T-helper 1 cell treated with Interleukin-12 subunit alpha and Interleukin-12 subunit beta and Interleukin-4 antibody, amounts not matched to agents 30 μg/mL and 1 μg/mL, for 36 hours (primary cell): ENCODE measurements at regions not wholly inside any gene's neighbourhood (a gene's known extent, or its start where the extent isn't known, plus 50 kb on each side); places are given as distances from the start of the nearest gene placed in this dataset.
"Not testable (repeated sequence)": the region's sequence is repeated elsewhere in the genome, so short reads cannot be mapped to it uniquely, and the experiment has no call there.

Experiments used
- H3K27ac Mint-ChIP-seq: one replicate; pipeline ENCODE4 v1.8.0; 2021; ENCODE audit warnings: mild to moderate bottlenecking, mixed read lengths
- H3K27me3 Mint-ChIP-seq: one replicate; pipeline ENCODE4 v1.8.0; 2021; ENCODE audit warnings: low read depth, mixed read lengths
- H3K36me3 Mint-ChIP-seq: one replicate; pipeline ENCODE4 v1.8.0; 2021; ENCODE audit warnings: low read depth, mixed read lengths
- H3K4me1 Mint-ChIP-seq: one replicate; pipeline ENCODE4 v1.8.0; 2021; ENCODE audit warnings: low read depth, mixed read lengths
- H3K4me3 Mint-ChIP-seq: one replicate; pipeline ENCODE4 v1.8.0; 2021; ENCODE audit warnings: mild to moderate bottlenecking, moderate library complexity, mixed read lengths
- H3K9me3 Mint-ChIP-seq: one replicate; pipeline ENCODE4 v1.8.0; 2021; ENCODE audit warnings: mixed read lengths

- not testable (repeated sequence) for H3K4me1 Mint-ChIP-seq
Measured at GRCh38 chr7:13136345-13136744, 448.9 kb downstream of the ARL4A start.

DNA sequence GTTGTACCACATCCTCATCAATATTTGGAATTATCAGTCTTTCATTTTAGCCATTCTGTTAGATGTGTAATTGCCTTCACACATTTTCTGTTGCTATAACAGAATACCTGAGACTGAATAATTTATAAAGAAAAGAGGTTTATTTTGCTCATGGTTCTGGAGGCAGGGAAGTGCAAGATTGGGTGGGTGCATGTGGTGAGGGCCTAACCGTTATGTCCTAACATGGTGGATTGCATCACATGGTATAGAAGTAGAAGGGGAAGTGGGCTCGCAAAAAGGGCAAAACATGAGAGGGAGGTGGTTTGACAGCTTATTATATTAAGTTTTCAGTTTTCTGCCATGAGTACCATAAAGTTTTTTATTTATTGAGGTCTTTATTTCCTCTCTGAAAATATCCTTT, 452.0 kb downstream of the ARL4A start:
- Mint-ChIP-seq H3K36me3 (no peaks in the 10 kb centered on the region), H3K4me3 (no peak overlapping the region), H3K9me3 (no peaks in the 10 kb centered on the region), H3K27me3 (no peaks in the 10 kb centered on the region), H3K27ac (no peak overlapping the region), H3K4me1 (no peaks in the 10 kb centered on the region)

More at GRCh38 chr7:13136345-13136744, 448.9 kb downstream of the ARL4A start:
- H3K9me3 Mint-ChIP-seq, H3K27ac Mint-ChIP-seq, H3K27me3 Mint-ChIP-seq, H3K4me3 Mint-ChIP-seq, H3K36me3 Mint-ChIP-seq: not testable (repeated sequence)

GRCh38 chr7:13144673-13145072, 457.2 kb downstream of the ARL4A start:
- no peaks in the 10 kb centered on the region for H3K4me1 Mint-ChIP-seq
- H3K9me3 Mint-ChIP-seq = no peaks in the 10 kb centered on the region
- no peaks in the 10 kb centered on the region for H3K36me3 Mint-ChIP-seq
- H3K27me3 Mint-ChIP-seq = no peaks in the 10 kb centered on the region
- no peak overlapping the region for H3K4me3 Mint-ChIP-seq
- no peak overlapping the region for H3K27ac Mint-ChIP-seq

DNA sequence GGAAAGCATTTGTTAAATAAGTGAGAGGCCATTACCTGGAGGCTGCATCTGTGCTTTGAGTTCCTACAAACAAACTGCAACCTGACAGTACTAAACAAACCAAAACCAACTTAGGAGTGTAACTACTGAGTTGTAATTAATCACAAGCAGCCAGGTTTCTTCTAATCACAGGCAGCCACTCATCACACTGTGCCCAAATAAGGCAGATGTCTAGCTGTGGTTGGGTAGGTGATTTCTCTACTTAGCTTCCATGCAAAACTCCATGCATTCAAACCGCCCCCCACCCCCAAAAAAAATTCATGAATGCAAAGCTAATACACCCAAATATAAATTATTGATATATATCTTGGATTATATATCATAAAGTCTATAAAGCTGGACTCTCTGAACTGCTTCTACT, 461.1 kb downstream of the ARL4A start:
- Mint-ChIP-seq H3K27me3 (no peaks in the 10 kb centered on the region), H3K4me3 (no peak overlapping the region), H3K27ac (no peak overlapping the region), H3K4me1 (no peaks in the 10 kb centered on the region), H3K36me3 (no peaks in the 10 kb centered on the region), H3K9me3 (no peaks in the 10 kb centered on the region)

- H3K9me3 Mint-ChIP-seq = no peaks in the 10 kb centered on the region
- no peaks in the 10 kb centered on the region for H3K4me1 Mint-ChIP-seq
- H3K27me3 Mint-ChIP-seq = no peaks in the 10 kb centered on the region
- H3K36me3 Mint-ChIP-seq = no peaks in the 10 kb centered on the region
- no peak overlapping the region for H3K27ac Mint-ChIP-seq
- H3K4me3 Mint-ChIP-seq = no peak overlapping the region
Measured at GRCh38 chr7:13151978-13152377, 464.5 kb downstream of the ARL4A start.

GRCh38 chr7:13152755-13153154, 465.3 kb downstream of the ARL4A start:
- Mint-ChIP-seq H3K27me3 (no peaks in the 10 kb centered on the region), H3K4me1 (no peaks in the 10 kb centered on the region), H3K4me3 (no peak overlapping the region), H3K36me3 (no peaks in the 10 kb centered on the region), H3K9me3 (no peaks in the 10 kb centered on the region), H3K27ac (no peak overlapping the region)

- H3K4me3 Mint-ChIP-seq = no peak overlapping the region
- no peak overlapping the region for H3K27ac Mint-ChIP-seq
- no peaks in the 10 kb centered on the region for H3K9me3 Mint-ChIP-seq
- H3K36me3 Mint-ChIP-seq = no peaks in the 10 kb centered on the region
- no peaks in the 10 kb centered on the region for H3K27me3 Mint-ChIP-seq
- no peaks in the 10 kb centered on the region for H3K4me1 Mint-ChIP-seq
Measured at GRCh38 chr7:13153266-13153665, 465.8 kb downstream of the ARL4A start.

GRCh38 chr7:13153742-13154141, 466.3 kb downstream of the ARL4A start:
- Mint-ChIP-seq H3K36me3 (no peaks in the 10 kb centered on the region), H3K27ac (no peak overlapping the region), H3K9me3 (no peaks in the 10 kb centered on the region), H3K27me3 (no peaks in the 10 kb centered on the region), H3K4me1 (no peaks in the 10 kb centered on the region), H3K4me3 (no peak overlapping the region)

DNA sequence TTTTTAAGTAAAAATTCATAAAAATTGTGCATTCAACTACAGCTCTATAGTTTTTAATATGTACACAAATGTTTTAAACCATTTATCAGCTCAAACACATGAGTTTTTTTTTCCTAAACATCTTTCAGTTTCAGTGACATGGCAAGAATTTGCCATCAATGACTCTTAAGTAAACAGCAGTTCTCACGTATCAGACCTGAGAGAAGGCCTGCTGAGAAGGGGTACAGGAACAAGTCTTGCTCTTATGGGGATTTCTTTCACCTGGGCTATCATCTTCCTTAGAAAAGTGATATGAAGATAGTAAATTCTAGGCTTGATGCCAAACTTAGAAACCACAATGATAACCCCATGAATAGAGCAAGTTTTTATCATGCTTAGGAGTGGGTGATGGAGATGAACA, 467.8 kb downstream of the ARL4A start:
- Mint-ChIP-seq H3K27ac (no peak overlapping the region), H3K27me3 (no peaks in the 10 kb centered on the region), H3K36me3 (no peaks in the 10 kb centered on the region), H3K4me1 (no peaks in the 10 kb centered on the region), H3K4me3 (no peak overlapping the region), H3K9me3 (no peaks in the 10 kb centered on the region)

GRCh38 chr7:13159003-13159402, 471.6 kb downstream of the ARL4A start:
- Mint-ChIP-seq H3K27ac (no peak overlapping the region), H3K4me1 (no peaks in the 10 kb centered on the region), H3K4me3 (no peak overlapping the region)

GRCh38 chr7:13159467-13160184, 472.2 kb downstream of the ARL4A start:
- no peak overlapping the region for H3K4me3 Mint-ChIP-seq
- H3K27ac Mint-ChIP-seq = no peak overlapping the region
- H3K9me3 Mint-ChIP-seq = no peaks in the 10 kb centered on the region
- H3K27me3 Mint-ChIP-seq = peaks cover 2% of the 10 kb centered on the region
- no peaks in the 10 kb centered on the region for H3K36me3 Mint-ChIP-seq
- no peaks in the 10 kb centered on the region for H3K4me1 Mint-ChIP-seq

More at GRCh38 chr7:13159003-13159402, 471.6 kb downstream of the ARL4A start:
- no peaks in the 10 kb centered on the region for H3K36me3 Mint-ChIP-seq
- H3K9me3 Mint-ChIP-seq = no peaks in the 10 kb centered on the region
- no peaks in the 10 kb centered on the region for H3K27me3 Mint-ChIP-seq

GRCh38 chr7:13161125-13161524, 473.7 kb downstream of the ARL4A start:
- Mint-ChIP-seq H3K27me3 (peaks cover 7% of the 10 kb centered on the region), H3K36me3 (no peaks in the 10 kb centered on the region), H3K27ac (no peak overlapping the region), H3K9me3 (no peaks in the 10 kb centered on the region), H3K4me1 (no peaks in the 10 kb centered on the region), H3K4me3 (no peak overlapping the region)

DNA sequence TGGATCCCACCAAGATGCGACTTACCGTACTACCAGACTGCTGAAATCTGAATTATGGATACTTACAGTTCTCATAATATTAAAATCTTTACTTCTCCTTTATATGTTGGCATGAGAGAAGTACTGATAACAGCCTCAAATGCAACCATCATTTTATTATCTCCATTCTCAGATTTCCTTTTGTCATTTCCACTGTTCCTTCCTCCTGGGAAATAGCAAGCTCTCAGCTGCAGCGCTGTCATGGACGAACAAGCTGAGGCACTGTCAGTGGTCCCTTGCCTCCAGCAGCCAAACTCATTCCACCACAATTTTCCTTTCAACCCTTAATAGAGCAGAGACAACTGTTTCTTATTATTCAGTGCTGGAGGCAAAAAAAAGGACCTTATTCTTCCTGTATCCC, 478.4 kb downstream of the ARL4A start:
- Mint-ChIP-seq H3K4me3 (no peak overlapping the region), H3K9me3 (no peaks in the 10 kb centered on the region), H3K27me3 (peaks cover 10% of the 10 kb centered on the region), H3K4me1 (no peaks in the 10 kb centered on the region), H3K36me3 (no peaks in the 10 kb centered on the region), H3K27ac (no peak overlapping the region)

DNA sequence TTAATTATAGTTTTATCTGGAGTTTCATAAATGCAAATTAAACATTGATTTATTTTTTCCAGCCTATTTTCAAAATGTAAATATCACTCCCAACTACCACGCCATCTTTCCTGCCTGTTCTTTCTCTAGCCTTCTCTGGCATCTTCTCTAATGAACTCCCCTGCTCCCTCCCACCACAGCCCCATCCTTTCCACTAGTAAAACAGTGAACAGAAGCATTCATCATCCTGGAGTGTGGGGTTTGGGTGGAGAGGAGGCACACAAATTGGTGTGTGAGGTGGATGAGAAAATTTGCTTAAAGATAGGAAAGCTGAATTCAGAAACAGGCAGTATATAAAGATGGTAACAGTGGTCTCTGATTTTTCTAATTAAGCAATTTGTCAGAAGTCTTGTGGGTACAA, 479.4 kb downstream of the ARL4A start:
- Mint-ChIP-seq H3K27ac (no peak overlapping the region), H3K4me1 (no peaks in the 10 kb centered on the region), H3K27me3 (peaks cover 10% of the 10 kb centered on the region), H3K9me3 (no peaks in the 10 kb centered on the region), H3K36me3 (no peaks in the 10 kb centered on the region), H3K4me3 (no peak overlapping the region)

- no peak overlapping the region for H3K27ac Mint-ChIP-seq
- peaks cover 14% of the 10 kb centered on the region for H3K27me3 Mint-ChIP-seq
- no peaks in the 10 kb centered on the region for H3K36me3 Mint-ChIP-seq
- H3K4me3 Mint-ChIP-seq = no peak overlapping the region
- no peaks in the 10 kb centered on the region for H3K4me1 Mint-ChIP-seq
- no peaks in the 10 kb centered on the region for H3K9me3 Mint-ChIP-seq
Measured at GRCh38 chr7:13169356-13169755, 481.9 kb downstream of the ARL4A start.

DNA sequence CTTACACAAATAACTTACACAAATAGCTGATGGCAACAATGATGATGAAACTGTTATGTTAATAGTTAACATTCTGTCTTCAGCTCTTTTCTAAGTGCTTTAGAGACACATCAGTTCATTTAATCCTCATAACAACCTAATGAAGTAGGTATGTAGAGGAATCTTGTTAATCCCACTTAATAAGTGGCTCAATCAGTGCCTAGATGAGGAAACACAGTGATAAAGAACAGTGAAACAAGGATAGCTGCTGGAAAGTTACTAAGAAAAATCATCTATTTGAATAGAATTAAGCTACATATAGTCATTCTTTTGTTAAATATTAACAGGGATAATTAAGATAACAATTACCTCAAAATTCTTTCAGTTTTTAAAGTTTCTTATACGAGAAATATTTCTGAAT, 487.6 kb downstream of the ARL4A start:
- peaks cover 4% of the 10 kb centered on the region for H3K27me3 Mint-ChIP-seq
- no peak overlapping the region for H3K4me3 Mint-ChIP-seq
- no peaks in the 10 kb centered on the region for H3K4me1 Mint-ChIP-seq
- H3K27ac Mint-ChIP-seq = no peak overlapping the region
- no peaks in the 10 kb centered on the region for H3K36me3 Mint-ChIP-seq
- no peaks in the 10 kb centered on the region for H3K9me3 Mint-ChIP-seq
